M059J (cell line): ENCODE measurements at regions not wholly inside any gene's neighbourhood (a gene's known extent, or its start where the extent isn't known, plus 50 kb on each side); places are given as distances from the start of the nearest gene placed in this dataset.
A peak's percentile ranks its signal among the peaks of the same experiment; 100 is the strongest.
"Not testable (repeated sequence)": the region's sequence is repeated elsewhere in the genome, so short reads cannot be mapped to it uniquely, and the experiment has no call there.

Source experiments
- DNase-seq: peaks from one replicate; pipeline ENCODE4 v3.0.0-alpha.2; 2012; ENCODE audit warnings: low read depth

GRCh38 chr20:52010541-52010940 is 181.0 kb downstream of the ZFP64 start:
- DNase-seq, result no peak

DNA sequence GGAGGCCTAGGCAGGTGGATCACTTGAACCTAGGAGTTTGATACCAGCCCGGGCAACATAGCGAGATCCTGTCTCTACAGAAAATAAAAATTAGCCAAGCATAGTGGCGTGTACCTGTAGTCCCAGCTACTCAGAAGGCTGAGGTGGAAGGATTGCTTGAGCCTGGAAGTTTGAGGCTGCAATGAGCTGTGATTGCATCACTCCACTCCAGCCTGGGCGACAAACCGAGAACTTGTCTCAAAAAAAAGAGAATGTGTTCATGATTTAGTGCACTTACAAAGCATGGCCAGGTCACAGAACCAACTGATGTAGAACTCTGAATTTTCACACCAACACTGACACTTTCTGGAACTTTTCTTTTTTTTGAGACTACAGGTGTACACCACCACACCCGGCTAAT is 182.7 kb downstream of the ZFP64 start:
- no peak for DNase-seq

DNA sequence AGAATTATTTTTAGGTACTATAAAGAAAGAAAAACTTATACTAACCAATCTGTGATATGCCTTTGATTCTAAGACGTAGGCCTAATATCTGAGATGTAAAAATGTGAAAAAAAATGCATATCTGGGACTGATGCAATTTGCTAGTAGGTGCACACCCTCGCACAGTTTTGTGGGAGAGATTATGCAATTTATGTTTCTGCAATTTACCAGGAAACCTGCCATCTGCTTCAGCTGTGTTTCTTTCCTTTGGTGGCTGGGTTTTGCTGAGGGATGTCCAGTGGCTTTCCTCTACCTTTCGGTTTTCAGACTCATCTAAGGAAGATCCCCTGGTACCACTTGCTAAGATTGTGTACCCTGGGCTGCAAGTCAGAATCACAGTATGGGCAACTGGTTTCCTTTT is 186.9 kb downstream of the ZFP64 start:
- DNase-seq, result no peak

GRCh38 chr20:52004018-52004417 is 187.6 kb downstream of the ZFP64 start:
- no peak for DNase-seq

- no peak for DNase-seq
These were observed 188.2 kb downstream of the ZFP64 start for GRCh38 chr20:52003415-52003814.

DNA sequence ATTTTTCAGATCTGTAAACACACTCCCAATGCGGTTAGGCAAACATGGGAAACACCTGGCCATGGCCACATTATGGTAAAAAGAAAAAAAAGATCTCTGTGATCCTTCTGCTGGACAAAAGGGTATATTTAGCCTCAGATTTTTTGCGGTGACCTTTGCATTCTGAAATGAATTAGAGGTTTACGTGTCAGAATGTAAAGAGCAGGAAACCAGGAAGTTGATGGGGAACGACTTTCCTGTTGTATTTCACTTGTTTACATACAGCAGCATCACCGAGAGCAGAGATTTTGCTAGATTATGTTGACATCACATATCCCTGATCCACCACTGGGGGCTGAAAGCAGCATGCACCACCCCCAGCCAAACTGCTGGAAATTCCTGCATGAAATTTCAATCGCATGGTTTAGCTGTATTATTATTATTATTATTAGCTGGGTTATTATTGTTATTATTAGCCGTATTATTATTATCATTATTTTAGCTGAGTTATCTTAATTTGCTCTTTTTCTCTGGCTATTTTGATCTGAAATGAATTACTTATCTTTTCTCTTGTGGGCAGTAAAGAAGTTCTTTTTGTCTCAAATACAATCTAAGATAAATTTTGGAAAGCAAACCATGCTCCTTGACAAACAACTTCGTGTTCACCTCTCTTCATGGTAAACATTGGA is 189.4 kb downstream of the ZFP64 start:
- no peak for DNase-seq

- DNase-seq, result not testable (repeated sequence)
These were observed 194.2 kb downstream of the ZFP64 start for GRCh38 chr20:51997281-51997936.

DNA sequence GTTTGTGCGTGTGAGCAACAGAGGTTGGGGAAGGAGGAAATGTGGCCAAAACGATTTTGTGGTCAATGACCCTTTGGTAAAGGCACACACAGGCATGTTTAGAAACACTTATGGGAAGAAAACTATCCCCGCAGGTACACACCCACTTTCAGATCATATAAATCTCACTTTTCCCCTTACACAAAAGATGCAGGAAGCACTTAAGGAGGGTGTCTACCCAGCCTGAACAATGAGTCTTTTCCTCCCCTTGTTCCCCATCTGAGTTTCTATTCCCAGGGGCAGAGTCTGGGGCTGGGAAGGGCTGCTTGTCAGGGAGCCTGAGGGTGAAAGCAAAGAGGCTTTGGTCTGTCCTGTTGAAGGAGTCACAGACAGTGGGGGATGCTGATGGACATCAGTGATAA is 193.2 kb upstream of the SALL4 start:
- no peak for DNase-seq

- no peak for DNase-seq
These were observed 192.6 kb upstream of the SALL4 start for GRCh38 chr20:51994751-51995417.

DNA sequence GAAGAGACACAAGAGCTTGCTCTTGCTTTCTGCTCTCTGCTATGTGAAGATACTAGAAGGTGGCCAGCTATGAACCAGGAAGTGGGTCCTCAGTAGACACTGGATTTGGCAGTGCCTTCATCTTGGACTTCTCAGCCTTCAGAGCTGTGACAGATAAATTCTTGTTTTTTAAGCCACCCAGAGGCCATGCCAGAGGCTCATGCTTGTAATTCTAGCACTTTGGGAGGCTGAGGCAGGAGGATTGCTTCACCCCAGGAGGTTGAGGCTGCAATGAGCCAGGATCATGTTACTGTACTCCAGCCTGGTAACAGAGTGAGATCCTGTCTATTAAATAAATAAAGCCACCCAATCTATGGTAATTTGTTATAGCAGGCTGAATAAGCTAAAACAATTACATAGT is 185.5 kb upstream of the SALL4 start:
- DNase-seq, result no peak

DNA sequence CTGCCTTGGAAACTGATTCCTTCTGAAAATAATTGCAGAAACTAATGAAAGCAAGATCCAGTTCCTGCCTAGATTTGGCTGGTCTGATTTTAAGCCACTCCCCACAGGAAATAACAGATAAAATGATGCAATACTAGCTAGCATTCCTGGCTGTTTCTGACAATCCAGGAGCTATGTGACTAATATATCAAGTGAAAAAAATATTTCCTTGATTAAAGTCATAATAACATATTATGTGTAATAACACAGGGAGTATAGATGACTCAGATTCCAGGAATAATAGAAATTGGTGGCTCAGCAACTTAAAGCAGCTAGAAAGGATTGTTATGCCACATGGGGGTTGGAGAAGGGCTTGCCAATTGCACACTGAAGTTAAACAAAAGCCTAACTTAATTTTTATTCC is 182.7 kb upstream of the SALL4 start:
- peak; percentile 97 for DNase-seq

- DNase-seq, result no peak
These were observed 178.0 kb upstream of the SALL4 start for GRCh38 chr20:51980277-51980676.

DNA sequence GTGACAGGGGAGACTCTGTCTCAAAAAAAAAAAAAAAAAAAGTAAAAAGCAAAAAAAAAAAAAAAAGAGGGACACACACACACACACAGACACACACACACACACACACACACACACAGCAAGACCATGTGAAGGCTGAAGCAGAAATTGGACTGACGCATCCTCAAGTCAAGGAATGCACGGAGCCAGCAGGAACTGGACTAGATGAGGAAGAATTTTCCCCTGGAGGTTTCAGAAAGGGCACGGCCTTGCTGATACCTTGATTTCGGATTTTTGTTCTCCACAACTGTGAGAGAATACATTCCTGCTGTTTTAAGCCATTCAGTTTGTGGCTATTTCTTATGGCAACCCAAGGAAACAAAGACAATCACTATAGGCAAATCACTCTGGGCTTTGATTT is 176.9 kb upstream of the SALL4 start:
- DNase-seq, result no peak

DNA sequence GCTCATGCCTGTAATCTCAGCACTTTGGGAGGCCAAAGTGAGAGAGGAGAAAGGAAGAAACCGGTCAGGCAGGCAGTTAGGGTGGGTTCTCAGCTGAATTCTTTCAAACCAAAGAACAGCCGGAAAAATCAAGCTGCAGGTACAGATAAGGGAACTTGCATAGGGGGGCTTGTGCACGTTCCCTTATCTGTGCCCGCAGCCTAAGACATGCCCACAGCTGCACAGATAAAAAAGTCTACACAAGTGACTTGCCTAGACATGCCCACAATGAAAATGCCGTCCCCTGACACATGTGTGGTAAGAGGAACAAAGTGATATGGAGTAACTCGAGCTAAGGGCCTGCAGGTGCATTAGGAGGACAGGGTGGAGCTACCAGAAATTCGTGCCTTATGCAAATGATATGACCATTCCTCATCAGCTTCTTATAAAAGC is 175.8 kb upstream of the SALL4 start:
- DNase-seq, result no peak

GRCh38 chr20:51972056-51972455 is 169.7 kb upstream of the SALL4 start:
- no peak for DNase-seq

DNA sequence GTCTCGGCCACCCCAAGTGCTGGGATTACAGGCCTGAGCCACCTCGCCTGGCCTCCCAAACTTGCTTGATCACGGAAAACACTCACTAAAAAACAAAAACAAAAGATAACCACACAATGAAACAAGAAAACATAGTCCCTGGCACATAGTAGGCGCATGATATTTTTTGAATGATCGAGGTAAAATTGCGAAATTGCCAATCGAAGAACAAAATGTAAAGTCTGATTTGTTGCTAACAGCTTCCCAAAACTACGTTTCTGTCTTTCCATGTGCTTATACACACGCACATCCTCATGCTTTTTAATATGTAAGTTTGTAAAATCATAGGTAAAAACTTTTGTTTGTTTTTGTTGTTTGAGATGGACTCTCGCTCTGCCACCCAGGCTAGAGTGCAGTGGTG is 168.5 kb upstream of the SALL4 start:
- DNase-seq, result no peak

GRCh38 chr20:51969191-51969590 is 166.9 kb upstream of the SALL4 start:
- DNase-seq, result no peak

DNA sequence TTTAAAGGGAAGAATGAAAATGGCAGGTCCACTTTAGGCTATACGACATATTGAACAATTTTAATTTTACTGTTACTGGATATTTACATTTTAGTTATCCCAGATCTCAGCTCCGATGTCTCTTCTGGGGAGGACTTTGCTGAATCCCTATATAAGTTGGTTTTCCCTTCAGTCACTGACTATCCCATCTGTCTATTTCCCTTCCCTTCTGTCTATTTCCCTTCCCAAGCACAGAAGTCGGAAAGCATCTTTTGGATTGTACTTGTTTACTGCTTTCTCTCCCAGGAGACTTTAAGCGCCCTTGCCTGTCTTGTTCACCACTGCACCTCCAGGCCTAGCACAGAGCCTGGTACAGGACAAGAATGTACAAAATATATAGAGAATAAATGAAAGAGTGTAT is 165.8 kb upstream of the SALL4 start:
- DNase-seq, result no peak

GRCh38 chr20:51966296-51966971 is 164.1 kb upstream of the SALL4 start:
- peak; percentile 86 for DNase-seq

DNA sequence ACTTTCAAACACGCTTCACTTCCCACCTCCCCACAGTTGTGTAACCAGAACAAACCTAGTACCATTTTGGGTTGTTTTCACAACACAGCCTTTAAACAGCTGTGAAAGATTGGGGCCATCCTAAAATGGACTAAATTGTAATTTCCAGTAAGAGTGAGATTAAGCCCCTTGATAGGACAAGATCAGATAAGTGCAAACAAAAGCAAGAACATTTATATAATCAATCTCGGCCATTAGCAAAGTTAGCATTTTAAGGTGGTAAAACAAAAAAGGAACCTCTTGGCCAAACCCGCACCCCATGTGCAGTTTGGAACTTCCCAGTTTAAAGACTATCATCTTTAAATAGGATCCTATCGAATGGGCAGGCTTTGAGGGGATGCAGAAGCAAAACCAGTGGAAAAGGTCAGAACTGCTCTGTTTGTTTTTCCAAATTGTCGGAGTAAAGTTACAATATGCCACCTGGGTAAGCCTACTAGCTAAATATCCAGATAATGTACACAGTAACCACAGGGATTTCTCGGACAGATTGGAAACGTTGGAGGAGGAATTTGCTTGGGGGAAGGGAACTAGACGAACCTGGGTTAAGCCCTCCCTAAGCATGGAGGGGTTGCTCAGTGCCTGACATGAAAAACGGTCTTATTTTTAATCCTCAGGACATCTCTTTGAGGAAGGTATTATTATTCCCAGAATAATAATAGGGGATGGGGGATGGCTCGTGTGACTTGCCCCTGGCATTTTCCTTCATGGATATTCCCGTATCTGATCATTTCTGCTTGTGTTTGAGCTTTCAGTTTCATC is 159.8 kb upstream of the SALL4 start:
- no peak for DNase-seq

GRCh38 chr20:51960047-51960675 is 157.8 kb upstream of the SALL4 start:
- DNase-seq, result no peak
